Lower leg skin (tissue), 4 donors: ENCODE measurements at regions not wholly inside any gene's neighbourhood (a gene's known extent, or its start where the extent isn't known, plus 50 kb on each side); places are given as distances from the start of the nearest gene placed in this dataset.

ENCODE experiments used
- DNase-seq, 2 donors: peaks; one replicate each; pipeline ENCODE4 v3.0.0-alpha.2; 2019; ENCODE audit warnings: low spot score in 2 of 2
- H3K4me3 ChIP-seq: fragments of 200-600 bp; sonication (generic); 2 replicates; pipeline ENCODE4 v1.5.1; 2017; ENCODE audit warnings: mild to moderate bottlenecking, low read depth; ENCODE audit not compliant: poor library complexity, severe bottlenecking
- POLR2A ChIP-seq, 2 donors: fragments of 450-650 bp; IDR thresholded peaks; one replicate each; pipeline ENCODE4 v1.6.1; 2016 to 2017; ENCODE audit warnings: antibody characterized with exemption in 2 of 2, mild to moderate bottlenecking in 1 of 2, moderate library complexity in 1 of 2
- WGBS, 2 donors: methylation state at CpG; one replicate each; pipeline ENCODE4 v1.1.5; 2018; 5-methylcytosine and 5-hydroxymethylcytosine counted together
- intact Hi-C: fragments of 100-400 bp; cut with DNase I; formaldehyde crosslinking; loops from one replicate; pipeline ENCODE4 v1.15.0; 2023; ENCODE audit warnings: low total_unique reads
- TF ChIP-seq, protein P1 (sequence below), 3 donors: fragments of 450-650 bp; IDR thresholded peaks; one replicate each; pipeline ENCODE4 v1.5.1; 2016; ENCODE audit warnings: antibody characterized with exemption in 3 of 3, mild to moderate bottlenecking in 3 of 3, moderate library complexity in 2 of 3

DNA sequence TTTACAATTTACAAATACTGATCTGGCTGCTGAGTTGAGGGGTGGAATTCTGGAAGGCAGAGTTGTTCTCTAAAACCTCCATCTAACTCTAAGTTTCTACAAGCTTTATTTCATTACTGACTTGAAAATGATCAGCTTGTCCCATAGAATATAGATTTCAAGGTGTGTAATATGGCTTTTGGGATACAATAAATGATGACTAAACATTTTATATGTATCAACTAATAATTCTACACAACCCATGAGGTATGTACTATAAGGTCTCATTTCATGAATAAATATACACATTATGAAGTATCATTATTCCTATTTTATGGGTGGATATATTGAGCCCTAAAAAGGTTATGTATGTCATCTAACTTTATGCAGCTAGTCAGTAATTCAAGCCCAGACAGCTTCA, 1214.3 kb upstream of the SORCS1 start:
- intact Hi-C loops = no loop called here
- H3K4me3 ChIP-seq = no peak overlapping the region
- DNase-seq = no peak
- TF ChIP-seq, protein P1, sequence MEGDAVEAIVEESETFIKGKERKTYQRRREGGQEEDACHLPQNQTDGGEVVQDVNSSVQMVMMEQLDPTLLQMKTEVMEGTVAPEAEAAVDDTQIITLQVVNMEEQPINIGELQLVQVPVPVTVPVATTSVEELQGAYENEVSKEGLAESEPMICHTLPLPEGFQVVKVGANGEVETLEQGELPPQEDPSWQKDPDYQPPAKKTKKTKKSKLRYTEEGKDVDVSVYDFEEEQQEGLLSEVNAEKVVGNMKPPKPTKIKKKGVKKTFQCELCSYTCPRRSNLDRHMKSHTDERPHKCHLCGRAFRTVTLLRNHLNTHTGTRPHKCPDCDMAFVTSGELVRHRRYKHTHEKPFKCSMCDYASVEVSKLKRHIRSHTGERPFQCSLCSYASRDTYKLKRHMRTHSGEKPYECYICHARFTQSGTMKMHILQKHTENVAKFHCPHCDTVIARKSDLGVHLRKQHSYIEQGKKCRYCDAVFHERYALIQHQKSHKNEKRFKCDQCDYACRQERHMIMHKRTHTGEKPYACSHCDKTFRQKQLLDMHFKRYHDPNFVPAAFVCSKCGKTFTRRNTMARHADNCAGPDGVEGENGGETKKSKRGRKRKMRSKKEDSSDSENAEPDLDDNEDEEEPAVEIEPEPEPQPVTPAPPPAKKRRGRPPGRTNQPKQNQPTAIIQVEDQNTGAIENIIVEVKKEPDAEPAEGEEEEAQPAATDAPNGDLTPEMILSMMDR (IDR thresholded peaks at IDR 0.05) = no peak

DNA sequence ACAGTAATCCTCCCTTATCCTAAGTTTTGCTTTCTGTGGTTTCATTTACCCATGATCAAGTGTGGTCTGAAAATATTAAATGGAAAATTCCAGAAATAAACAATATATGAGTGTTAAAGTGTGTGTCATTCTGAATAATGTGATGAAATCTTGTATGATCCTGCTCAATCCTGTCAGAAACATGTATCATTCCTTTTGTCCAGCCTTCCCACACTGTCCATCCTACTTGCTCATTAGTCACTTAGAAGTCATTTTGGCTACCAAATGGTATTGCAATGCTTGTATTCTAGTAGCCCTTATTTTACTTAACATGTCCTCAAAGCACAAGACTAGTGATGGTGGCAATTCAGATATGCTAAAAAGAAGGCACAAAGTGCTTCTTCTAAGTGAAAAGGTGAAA, 1211.2 kb upstream of the SORCS1 start:
- TF ChIP-seq, protein P1 (IDR thresholded peaks at IDR 0.05) = no peak
- no peak for TF ChIP-seq POLR2A (IDR thresholded peaks at IDR 0.05)
- DNase-seq = no peak
- H3K4me3 ChIP-seq = no peak overlapping the region
- intact Hi-C loops = no loop called here

DNA sequence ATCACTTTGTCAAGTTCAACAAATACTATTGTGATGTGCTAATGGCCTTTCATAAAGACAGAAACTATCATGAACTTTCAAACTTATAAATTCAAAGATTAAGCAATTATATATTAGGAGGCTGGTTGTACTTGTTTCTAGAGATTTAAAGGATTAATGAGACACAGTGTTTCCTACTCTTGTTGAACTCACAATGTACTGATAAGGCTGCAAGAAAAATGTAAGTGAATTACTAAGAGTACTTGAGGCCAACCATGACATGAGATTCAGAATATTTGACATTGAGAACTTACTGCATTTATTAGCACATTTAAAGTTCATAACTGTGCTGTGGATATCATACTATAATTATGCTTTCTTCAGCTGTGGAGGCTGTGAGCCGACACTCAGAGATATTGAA, 1210.5 kb upstream of the SORCS1 start:
- TF ChIP-seq, protein P1 (IDR thresholded peaks at IDR 0.05) = no peak
- TF ChIP-seq POLR2A (IDR thresholded peaks at IDR 0.05) = no peak
- DNase-seq = no peak
- H3K4me3 ChIP-seq = no peak overlapping the region
- 75 to 89% methylated on average over 1 of the region's 1 CpG for WGBS, 2 donors
- intact Hi-C loops = no loop called here

DNA sequence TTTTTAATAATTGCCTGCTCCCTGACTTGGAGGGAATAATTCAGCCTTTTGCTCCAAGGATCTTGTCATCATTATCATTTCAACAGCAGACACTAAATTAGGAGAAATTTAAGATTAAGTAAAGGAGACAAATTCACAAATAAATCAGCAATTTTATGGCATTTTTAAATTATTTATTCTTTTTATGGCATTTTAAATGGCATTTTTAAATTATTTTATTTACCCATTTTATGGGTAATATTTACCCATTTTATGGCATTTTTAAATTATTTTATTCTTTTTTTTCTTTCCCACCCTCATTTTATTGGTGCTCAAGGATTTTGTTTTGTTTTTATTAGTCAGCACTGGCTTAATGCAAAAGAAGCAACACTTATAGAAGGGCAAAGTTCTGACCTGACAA, 1201.0 kb upstream of the SORCS1 start:
- no peak for TF ChIP-seq POLR2A (IDR thresholded peaks at IDR 0.05)
- TF ChIP-seq, protein P1 (IDR thresholded peaks at IDR 0.05) = no peak
- no peak for DNase-seq
- intact Hi-C loops = no loop called here
- no peak overlapping the region for H3K4me3 ChIP-seq

DNA sequence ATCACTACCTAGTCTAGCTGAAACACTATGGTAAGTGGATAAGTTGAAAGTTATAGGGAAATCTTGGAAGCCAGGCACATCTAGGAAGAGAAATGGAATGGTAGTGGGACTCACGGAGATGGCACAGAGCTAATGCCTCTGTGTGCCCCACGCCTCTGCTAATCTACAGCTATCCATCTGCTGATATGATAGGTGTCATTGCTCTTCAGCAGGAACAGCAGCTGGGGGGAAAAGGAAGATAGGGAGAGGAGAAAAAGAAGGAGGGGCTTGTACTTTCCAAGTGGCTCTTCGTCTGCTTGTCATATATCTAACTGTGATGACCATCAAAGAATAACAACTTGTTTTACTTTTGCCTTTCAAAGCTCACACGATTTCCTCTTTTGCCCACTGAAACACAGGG, 1199.1 kb upstream of the SORCS1 start:
- 80 to 82% methylated on average over 4 of the region's 4 CpGs for WGBS, 2 donors
- TF ChIP-seq, protein P1 (IDR thresholded peaks at IDR 0.05) = no peak
- no peak for TF ChIP-seq POLR2A (IDR thresholded peaks at IDR 0.05)
- H3K4me3 ChIP-seq = no peak overlapping the region
- intact Hi-C loops = no loop called here
- no peak for DNase-seq

DNA sequence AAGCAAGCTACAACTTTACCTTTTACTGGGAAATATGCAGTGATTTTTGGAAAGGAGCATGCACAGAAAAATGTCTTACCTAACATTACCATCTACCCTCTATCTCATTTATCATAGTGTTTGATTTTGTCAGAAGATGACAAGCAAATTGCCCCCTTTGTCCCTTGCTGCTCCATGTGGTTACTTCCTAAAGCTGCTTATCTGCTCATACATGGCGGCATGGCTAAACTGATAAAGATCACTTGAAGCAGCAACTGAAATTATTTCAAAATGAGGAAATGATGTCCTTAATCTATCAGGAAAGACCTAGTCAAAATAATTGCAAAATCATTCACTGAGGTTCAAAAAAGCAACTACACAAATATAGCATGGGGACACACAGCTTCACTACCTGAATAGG, 1198.5 kb upstream of the SORCS1 start:
- no peak for DNase-seq
- WGBS, 2 donors = 76 to 96% methylated on average over 1 of the region's 1 CpG
- no peak overlapping the region for H3K4me3 ChIP-seq
- intact Hi-C loops = no loop called here
- TF ChIP-seq POLR2A (IDR thresholded peaks at IDR 0.05) = no peak
- TF ChIP-seq, protein P1 (IDR thresholded peaks at IDR 0.05) = no peak
